ENCODE measurements at regions not wholly inside any gene's neighbourhood (a gene's known extent, or its start where the extent isn't known, plus 50 kb on each side); places are given as distances from the start of the nearest gene placed in this dataset.
"Not testable (repeated sequence)": the region's sequence is repeated elsewhere in the genome, so short reads cannot be mapped to it uniquely, and the experiment has no call there.

- no peak for DNase-seq (ENCODE audit: low spot score)
- ATAC-seq: no peak
- intact Hi-C loops (cut with DNase I): no loop called here
Measured at GRCh38 chr21:35275776-35276175, 226.7 kb upstream of the RUNX1 start.

DNA sequence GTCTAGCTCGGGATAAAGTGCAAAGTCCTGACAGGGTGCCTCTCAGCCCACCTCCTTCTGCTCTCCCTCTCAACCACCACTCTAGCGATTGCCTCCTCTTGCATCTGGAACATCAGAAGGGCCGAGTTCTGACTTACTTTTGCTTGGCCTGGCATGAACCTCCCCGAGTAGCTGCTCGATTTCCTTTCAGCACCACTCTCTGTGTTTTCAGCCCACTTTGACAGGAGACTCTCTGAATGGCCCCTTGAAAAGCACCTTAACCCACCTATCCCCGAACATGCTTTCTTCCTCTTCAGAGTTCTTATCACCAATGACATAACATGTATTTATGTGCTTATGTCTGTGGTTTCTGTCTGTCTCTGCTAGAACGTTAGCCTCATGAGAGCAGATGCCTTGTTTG lies 225.8 kb upstream of the RUNX1 start:
- no peak for DNase-seq (ENCODE audit: low spot score)
- intact Hi-C loops (cut with DNase I): no loop called here
- ATAC-seq: no peak

GRCh38 chr21:35274090-35274489 lies 225.0 kb upstream of the RUNX1 start:
- ATAC-seq (no peak), DNase-seq (ENCODE audit: low spot score) (no peak)
- intact Hi-C loops (cut with DNase I): no loop called here

DNA sequence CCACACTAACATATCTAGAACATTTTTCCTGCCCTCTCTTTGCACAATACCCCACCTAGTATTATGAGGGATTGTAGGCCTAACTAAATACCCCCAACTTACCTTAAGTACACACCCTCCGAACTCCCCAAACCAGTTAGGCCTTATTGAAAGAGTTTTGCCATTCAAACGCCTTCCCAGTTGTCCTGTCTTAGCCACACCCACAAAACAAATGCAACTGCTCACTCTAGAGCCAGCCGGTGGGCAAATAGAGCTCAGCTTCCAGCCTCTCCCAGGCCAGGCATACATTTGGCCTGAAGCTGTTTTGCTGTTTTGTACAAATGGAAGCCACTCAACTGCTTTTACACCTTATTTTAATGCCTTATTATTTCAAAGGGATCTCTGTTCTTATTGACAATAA lies 224.2 kb upstream of the RUNX1 start:
- intact Hi-C loops (cut with DNase I): no loop called here
- ATAC-seq: no peak

DNA sequence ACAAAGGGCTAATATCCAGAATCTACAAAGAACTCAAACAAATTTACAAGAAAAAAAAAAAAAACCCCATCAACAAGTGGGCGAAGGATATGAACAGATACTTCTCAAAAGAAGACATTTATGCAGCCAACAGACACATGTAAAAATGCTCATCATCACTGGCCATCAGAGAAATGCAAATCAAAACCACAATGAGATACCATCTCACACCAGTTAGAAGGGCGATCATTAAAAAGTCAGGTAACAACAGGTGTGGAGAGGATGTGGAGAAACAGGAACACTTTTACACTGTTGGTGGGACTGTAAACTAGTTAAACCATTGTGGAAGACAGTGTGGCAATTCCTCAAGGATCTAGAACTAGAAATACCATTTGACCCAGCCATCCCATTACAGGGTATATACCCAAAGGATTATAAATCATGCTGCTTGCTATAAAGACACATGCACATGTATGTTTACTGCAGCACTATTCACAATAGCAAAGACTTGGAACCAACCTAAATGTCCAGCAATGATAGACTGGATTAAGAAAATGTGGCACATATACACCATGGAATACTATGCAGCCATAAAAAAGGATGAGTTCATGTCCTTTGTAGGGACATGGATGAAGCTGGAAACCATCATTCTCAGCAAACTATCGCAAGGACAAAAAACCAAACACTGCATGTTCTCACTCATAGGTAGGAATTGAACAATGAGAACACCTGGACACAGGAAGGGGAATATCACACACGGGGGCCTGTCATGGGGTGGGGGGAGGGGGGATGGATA lies 222.4 kb upstream of the RUNX1 start:
- intact Hi-C loops (cut with DNase I); DNase-seq (ENCODE audit: low spot score); ATAC-seq: not testable (repeated sequence)

More for the DNA sequence above, 224.2 kb upstream of the RUNX1 start:
- DNase-seq (ENCODE audit: low spot score): no peak

DNA sequence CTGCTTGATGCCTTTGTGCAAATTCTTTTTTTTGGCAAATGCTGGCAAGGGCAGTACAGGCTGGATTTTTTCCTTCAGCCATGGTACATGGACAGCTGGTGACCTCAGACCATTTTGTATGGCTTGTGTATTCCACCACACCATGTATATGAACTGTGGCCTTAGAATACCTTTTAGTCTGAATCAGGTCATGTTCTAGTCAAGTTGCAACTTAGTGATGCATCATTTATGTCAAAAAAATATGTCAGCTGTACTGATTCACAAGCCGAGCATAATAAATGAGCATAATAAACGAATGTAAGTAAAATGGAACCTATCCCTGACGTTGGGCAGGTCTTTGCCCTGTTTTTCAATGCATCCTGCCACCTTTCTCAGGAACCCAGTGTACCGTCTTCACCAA lies 219.7 kb upstream of the RUNX1 start:
- DNase-seq (ENCODE audit: low spot score): no peak
- intact Hi-C loops (cut with DNase I): no loop called here
- ATAC-seq: no peak

DNA sequence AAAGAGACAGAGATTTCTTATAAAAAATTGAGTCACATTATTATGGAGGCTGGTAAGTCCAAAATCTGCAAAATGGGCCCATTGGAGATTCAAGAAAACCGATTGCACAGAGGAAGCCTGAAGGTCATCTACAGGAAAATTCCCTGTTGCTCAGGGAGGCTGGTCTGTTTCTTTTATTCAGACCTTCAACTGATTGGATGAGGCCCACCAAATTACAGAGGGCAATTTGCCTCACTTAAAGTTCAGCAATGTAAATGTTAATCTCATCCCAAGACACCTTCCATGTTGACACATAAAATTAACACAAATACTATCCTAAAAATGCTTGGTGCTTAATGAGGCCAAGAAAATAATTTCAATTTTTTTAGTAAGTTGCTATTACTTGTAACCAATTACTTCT lies 219.2 kb upstream of the RUNX1 start:
- DNase-seq (ENCODE audit: low spot score) (no peak), ATAC-seq (no peak)
- intact Hi-C loops (cut with DNase I): no loop called here

DNA sequence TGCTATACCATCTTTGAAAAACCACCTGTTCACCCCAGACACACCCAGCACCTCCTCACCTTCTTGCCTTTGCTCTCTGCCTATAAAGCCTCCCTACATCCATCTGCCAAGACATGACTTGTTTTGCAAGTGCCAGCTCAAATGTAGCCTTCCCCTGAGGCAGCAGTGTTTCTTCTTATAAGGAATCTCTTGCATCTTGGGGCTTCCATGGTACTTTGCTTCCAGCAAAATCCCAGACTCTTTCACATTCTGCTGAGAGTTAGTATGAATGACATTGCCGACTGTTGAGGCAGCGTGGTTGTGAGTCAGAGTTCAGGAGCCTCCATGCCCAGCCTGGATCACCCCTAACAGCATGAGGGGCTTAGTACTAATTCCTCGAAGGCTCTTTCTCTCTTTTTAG lies 217.4 kb upstream of the RUNX1 start:
- intact Hi-C loops (cut with DNase I): no loop called here
- DNase-seq (ENCODE audit: low spot score) (no peak), ATAC-seq (no peak)

GRCh38 chr21:35265170-35265877 lies 216.2 kb upstream of the RUNX1 start:
- ATAC-seq: no peak

GRCh38 chr21:35259457-35259856 lies 210.4 kb upstream of the RUNX1 start:
- ATAC-seq (no peak), DNase-seq (ENCODE audit: low spot score) (no peak)
- intact Hi-C loops (cut with DNase I): no loop called here

More at GRCh38 chr21:35265170-35265877, 216.2 kb upstream of the RUNX1 start:
- no peak for DNase-seq (ENCODE audit: low spot score)
- intact Hi-C loops (cut with DNase I): no loop called here

- no peak for ATAC-seq
- intact Hi-C loops (cut with DNase I): no loop called here
- no peak for DNase-seq (ENCODE audit: low spot score)
Measured at GRCh38 chr21:35258521-35258920, 209.4 kb upstream of the RUNX1 start.

GRCh38 chr21:35257413-35257812 lies 208.3 kb upstream of the RUNX1 start:
- intact Hi-C loops (cut with DNase I): no loop called here
- DNase-seq (ENCODE audit: low spot score): peak; percentile 84
- ATAC-seq: peak; percentile 48

DNA sequence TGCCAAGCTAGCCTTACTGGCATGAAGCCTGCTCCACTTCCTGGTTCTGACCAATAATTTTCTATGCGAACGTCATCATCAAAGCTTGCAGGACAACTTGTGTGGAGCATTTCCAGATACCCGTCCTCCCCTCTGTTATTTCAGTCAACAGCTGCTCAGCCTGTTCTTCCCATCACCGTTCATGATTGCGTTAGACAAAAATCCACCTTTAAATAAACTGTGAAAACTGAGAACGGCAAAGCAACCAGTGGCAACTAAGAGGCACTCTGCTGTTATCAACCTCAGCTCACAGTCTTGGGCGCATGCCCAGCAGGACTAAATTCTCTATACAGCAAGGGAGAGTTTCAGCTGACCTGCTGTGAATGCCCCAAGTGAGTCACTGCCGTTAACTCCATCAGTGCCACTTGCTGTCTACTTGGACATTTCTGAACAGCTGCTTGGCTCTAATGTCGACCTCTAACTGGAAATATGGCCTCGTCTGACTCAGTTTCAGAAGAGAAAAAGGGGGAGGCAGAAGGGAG lies 207.4 kb upstream of the RUNX1 start:
- DNase-seq (ENCODE audit: low spot score) (peak; percentile 80), ATAC-seq (peak; percentile 75)
- intact Hi-C loops (cut with DNase I): no loop called here

GRCh38 chr21:35254765-35255138 lies 205.7 kb upstream of the RUNX1 start:
- peak; percentile 66 for ATAC-seq
- intact Hi-C loops (cut with DNase I): no loop called here
- DNase-seq (ENCODE audit: low spot score): no peak

DNA sequence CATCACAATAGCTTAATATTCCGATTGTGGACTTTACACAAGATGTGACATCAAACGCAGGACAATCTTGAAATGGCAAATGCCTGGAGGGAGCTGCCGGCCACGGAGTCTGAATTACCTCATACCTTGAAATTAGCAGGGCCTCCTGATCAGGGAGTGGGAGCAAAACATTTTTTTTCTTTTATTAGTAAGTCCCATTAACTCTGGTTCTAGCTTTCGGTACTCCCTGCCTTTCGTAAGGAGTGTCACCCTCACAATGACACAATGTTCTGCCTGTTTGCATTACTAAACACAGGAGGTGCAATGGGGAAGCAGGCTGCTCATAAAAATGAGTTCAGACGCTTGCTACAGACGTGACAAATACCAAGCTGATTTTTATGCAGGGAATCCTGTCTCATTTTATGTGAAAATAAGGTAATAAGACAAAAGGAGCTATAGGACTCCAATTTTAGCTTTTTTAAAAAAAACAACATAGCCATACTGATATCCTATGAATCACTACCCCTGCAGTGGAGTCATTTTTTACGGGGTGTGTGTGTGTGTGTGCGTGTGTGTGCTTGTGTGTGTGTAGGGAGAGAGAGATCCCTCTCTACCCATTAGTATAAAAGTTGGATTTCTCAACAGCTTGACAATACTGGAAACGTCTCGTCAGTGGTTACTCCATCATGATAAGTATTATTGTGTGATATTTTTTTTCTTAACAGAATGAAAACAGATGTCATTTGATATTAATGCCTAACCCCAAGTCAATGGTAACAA lies 205.1 kb upstream of the RUNX1 start:
- no peak for DNase-seq (ENCODE audit: low spot score)

DNA sequence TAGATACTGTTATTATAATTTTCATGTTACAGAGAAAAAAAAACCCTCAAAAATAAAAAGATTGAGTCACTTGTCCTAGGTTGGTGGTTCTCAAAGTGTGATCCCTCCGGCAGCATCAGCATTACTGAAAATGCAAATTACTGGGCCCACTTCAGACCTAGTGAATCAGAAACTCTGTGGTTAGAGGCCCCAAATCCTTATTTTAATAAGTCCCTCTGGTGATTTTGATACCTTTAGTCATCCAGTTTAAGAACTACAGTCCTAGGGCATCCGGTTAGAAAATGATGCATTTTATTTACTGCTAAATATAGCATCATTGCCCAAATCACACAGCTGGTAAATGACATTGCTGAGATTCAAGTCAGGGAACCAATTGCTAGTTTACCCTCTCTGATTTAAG lies 203.7 kb upstream of the RUNX1 start:
- DNase-seq (ENCODE audit: low spot score) (no peak), ATAC-seq (no peak)
- intact Hi-C loops (cut with DNase I): no loop called here

More for the DNA sequence above, 205.1 kb upstream of the RUNX1 start:
- intact Hi-C loops (cut with DNase I): no loop called here
- peak; percentile 78 for ATAC-seq

DNA sequence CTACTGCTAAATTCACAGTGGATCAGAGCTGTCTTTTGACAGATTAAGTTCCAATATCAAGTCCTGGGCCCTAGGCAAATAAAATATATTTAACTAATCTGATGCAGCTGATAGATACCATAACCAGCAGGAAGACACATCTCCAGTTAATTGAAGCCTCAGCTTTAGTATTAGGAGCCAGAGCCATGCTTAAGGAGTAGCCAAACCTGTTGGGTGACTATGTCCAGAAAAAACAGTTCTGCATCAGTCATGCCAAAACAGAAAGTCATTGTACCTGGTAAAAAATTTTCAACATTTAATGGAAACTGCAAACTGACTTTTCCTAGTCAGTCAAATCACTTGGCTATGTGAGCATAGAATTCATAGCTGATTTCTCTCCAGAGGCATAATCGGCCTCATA lies 200.5 kb upstream of the RUNX1 start:
- DNase-seq (ENCODE audit: low spot score) (no peak), ATAC-seq (no peak)
- intact Hi-C loops (cut with DNase I): no loop called here

- ATAC-seq (no peak), DNase-seq (ENCODE audit: low spot score) (no peak)
- intact Hi-C loops (cut with DNase I): no loop called here
Measured at GRCh38 chr21:35245879-35246278, 196.8 kb upstream of the RUNX1 start.

DNA sequence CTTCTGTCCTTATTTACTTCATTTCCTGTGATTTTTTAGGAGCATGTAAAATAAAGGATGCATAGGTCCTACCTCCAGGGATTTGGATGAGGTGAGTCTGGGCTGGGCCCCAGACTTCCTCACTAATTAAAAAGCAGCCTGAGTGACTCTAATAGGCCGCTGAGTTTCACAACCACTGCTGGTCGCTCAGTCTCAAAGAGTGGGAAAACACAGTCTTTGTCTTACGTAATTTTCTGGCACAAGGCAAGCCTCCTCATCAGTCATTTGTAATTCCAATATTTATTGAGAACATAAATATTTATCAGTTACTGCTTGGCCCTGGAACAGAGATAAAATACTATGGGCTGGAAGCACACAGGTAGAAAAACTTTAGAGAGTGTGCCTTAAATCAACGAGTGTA lies 195.4 kb upstream of the RUNX1 start:
- ATAC-seq (peak; percentile 67), DNase-seq (ENCODE audit: low spot score) (no peak)
- intact Hi-C loops (cut with DNase I): no loop called here

DNA sequence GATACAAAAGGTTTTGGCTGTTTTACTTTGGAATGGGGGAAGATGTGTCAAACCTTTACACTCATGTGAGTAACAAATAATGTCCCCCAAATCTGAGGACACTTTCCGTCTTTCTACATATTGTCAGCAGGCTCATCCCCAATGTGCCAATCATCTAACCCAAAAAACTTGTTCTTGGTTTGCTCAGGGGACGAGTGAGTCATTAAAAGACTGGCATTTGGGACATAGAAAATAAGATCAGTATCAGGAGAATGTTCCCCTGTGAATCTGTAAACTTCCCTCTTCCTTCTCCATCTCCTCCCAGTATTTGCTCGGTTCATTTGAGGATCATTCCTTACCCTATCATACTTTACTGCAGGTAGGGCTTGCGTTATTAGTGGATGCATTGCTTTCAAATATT lies 194.1 kb upstream of the RUNX1 start:
- ATAC-seq (no peak), DNase-seq (ENCODE audit: low spot score) (no peak)
- intact Hi-C loops (cut with DNase I): no loop called here
